Mesenchymal stem cell (in vitro differentiated cells and primary cell): ENCODE measurements at regions not wholly inside any gene's neighbourhood (a gene's known extent, or its start where the extent isn't known, plus 50 kb on each side); places are given as distances from the start of the nearest gene placed in this dataset.

Experiments used
- DNase-seq: peaks from one replicate; pipeline ENCODE4 v3.0.0-alpha.2; 2013
- H2AFZ ChIP-seq: one replicate; pipeline ENCODE4 v1.6.1; 2013; ENCODE audit warnings: low read depth, mild to moderate bottlenecking, control low read depth, inconsistent platforms, low read length, moderate library complexity
- H2AK5ac ChIP-seq: 2 replicates; pipeline ENCODE4 v1.6.1; 2013; ENCODE audit warnings: low read length, moderate library complexity, mild to moderate bottlenecking, inconsistent platforms; ENCODE audit not compliant: severe bottlenecking
- H2BK120ac ChIP-seq: one replicate; pipeline ENCODE4 v1.6.1; 2013; ENCODE audit warnings: low read depth, mild to moderate bottlenecking, inconsistent platforms, low read length, moderate library complexity
- H2BK12ac ChIP-seq, 2 experiments: one replicate each; pipeline ENCODE4 v1.6.1; 2013; ENCODE audit warnings: inconsistent platforms in 2 of 2, low read length in 2 of 2, mild to moderate bottlenecking in 2 of 2, moderate library complexity in 2 of 2, control low read depth in 1 of 2
- H2BK15ac ChIP-seq: one replicate; pipeline ENCODE4 v1.6.1; 2013; ENCODE audit warnings: mild to moderate bottlenecking, low read depth, inconsistent platforms; ENCODE audit not compliant: poor library complexity, severe bottlenecking
- H2BK5ac ChIP-seq: 2 replicates; pipeline ENCODE4 v1.6.1; 2013; ENCODE audit warnings: low read depth, mild to moderate bottlenecking, low read length, control low read depth, inconsistent platforms; ENCODE audit not compliant: poor library complexity, severe bottlenecking
- H3K14ac ChIP-seq, 2 experiments: one replicate each; pipeline ENCODE4 v1.6.1; 2013; ENCODE audit warnings: inconsistent platforms in 2 of 2, low read length in 2 of 2, control low read depth in 1 of 2, mild to moderate bottlenecking in 1 of 2, moderate library complexity in 1 of 2
- H3K18ac ChIP-seq, 2 experiments: one replicate each; pipeline ENCODE4 v1.6.1; 2013; ENCODE audit warnings: inconsistent platforms in 2 of 2, low read length in 2 of 2, control low read depth in 1 of 2, low read depth in 1 of 2, mild to moderate bottlenecking in 1 of 2
- H3K23ac ChIP-seq, 2 experiments: one replicate each; pipeline ENCODE4 v1.6.1; 2013; ENCODE audit warnings: inconsistent platforms in 2 of 2, low read length in 2 of 2, mild to moderate bottlenecking in 2 of 2, moderate library complexity in 2 of 2, control low read depth in 1 of 2
- H3K27ac ChIP-seq: 2 replicates; pipeline ENCODE4 v1.5.1; 2013; ENCODE audit warnings: mild to moderate bottlenecking, moderate library complexity, low read length, control low read depth, inconsistent platforms; ENCODE audit not compliant: poor library complexity, severe bottlenecking
- H3K27me3 ChIP-seq, 2 experiments: 2 replicates each; pipeline versions ENCODE4 v1.6.1 to v1.7.0; 2013; ENCODE audit warnings: low read length in 2 of 2, mild to moderate bottlenecking in 2 of 2, moderate library complexity in 2 of 2, control low read depth in 1 of 2, inconsistent platforms in 1 of 2; ENCODE audit not compliant: control insufficient read depth in 1 of 2, insufficient read depth in 1 of 2
- H3K36me3 ChIP-seq, 2 experiments: 2 replicates each; pipeline versions ENCODE4 v1.6.1 to v1.7.0; 2013; ENCODE audit warnings: low read length in 2 of 2, control low read depth in 1 of 2, inconsistent platforms in 1 of 2, low read depth in 1 of 2, mild to moderate bottlenecking in 1 of 2; ENCODE audit not compliant: insufficient read depth in 2 of 2, control insufficient read depth in 1 of 2
- H3K4ac ChIP-seq, 2 experiments: one replicate each; pipeline ENCODE4 v1.6.1; 2013; ENCODE audit warnings: inconsistent platforms in 2 of 2, low read length in 2 of 2, mild to moderate bottlenecking in 2 of 2, moderate library complexity in 2 of 2, control low read depth in 1 of 2, low read depth in 1 of 2
- H3K4me1 ChIP-seq: 2 replicates; pipeline ENCODE4 v1.6.1; 2013; ENCODE audit warnings: low read depth, low read length, control low read depth; ENCODE audit not compliant: control insufficient read depth, insufficient read depth
- H3K4me2 ChIP-seq: 2 replicates; pipeline ENCODE4 v1.6.1; 2013; ENCODE audit warnings: low read length, mild to moderate bottlenecking, inconsistent platforms; ENCODE audit not compliant: poor library complexity, severe bottlenecking
- H3K4me3 ChIP-seq, 2 experiments: 2 replicates each; pipeline versions ENCODE4 v1.5.1 to v1.7.0; 2013; ENCODE audit warnings: low read length in 2 of 2, mild to moderate bottlenecking in 2 of 2, control low read depth in 1 of 2, low read depth in 1 of 2; ENCODE audit not compliant: insufficient read depth in 1 of 2
- H3K79me1 ChIP-seq: replicated peaks from 2 replicates; pipeline ENCODE4 v1.6.1; 2013; ENCODE audit warnings: mild to moderate bottlenecking, control low read depth, low read length, inconsistent platforms; ENCODE audit not compliant: poor library complexity, severe bottlenecking
- H3K9ac ChIP-seq: 2 replicates; pipeline ENCODE4 v1.7.0; 2013; ENCODE audit warnings: mild to moderate bottlenecking, low read length, moderate library complexity
- H3K9me3 ChIP-seq: 2 replicates; pipeline ENCODE4 v1.7.0; 2013; ENCODE audit warnings: mild to moderate bottlenecking, low read length; ENCODE audit not compliant: control insufficient read depth
- H4K8ac ChIP-seq: one replicate; pipeline ENCODE4 v1.6.1; 2013; ENCODE audit warnings: inconsistent platforms, mild to moderate bottlenecking, low read length, moderate library complexity
- H4K91ac ChIP-seq: one replicate; pipeline ENCODE4 v1.6.1; 2013; ENCODE audit warnings: mild to moderate bottlenecking, low read length, inconsistent platforms
- WGBS: methylation state at CpG from one replicate; pipeline ENCODE4 v1.1.7; 2013; ENCODE audit warnings: mixed read lengths; 5-methylcytosine and 5-hydroxymethylcytosine counted together

DNA sequence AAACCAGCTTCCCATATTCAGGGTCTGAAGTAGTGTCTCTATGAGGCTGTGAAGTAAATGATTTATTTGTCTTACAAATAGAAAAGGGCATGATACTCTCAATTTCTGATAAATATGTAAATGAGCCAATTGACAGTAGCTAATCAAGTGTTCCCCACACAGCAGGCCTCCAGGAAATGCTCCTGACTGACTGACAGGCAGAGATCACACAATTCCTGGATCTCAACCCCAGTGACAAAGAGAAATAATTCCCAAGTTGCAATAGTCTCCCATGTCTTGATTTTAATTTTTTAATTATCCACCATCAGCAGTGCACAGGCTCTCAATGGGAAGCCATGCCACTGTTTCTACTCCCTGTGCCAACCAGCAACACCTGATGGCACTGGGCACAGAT lies 390.4 kb downstream of the SOX11 start:
- Histone ChIP-seq H4K8ac (no peak overlapping the region), H3K14ac (no peak overlapping the region), H3K9ac (no peak overlapping the region), H3K18ac (no peak overlapping the region), H3K27ac (no peak overlapping the region), H2AFZ (no peak overlapping the region), H3K4me1 (no peaks in the 10 kb centered on the region), H3K27me3 (no peaks in the 10 kb centered on the region), H2BK12ac (no peak overlapping the region), H2BK5ac (no peak overlapping the region), H2AK5ac (no peak overlapping the region), H2BK120ac (no peak overlapping the region), H3K9me3 (peaks cover 8% of the 10 kb centered on the region), H3K36me3 (no peaks in the 10 kb centered on the region), H3K4me2 (no peak overlapping the region), H3K4me3 (no peak overlapping the region), H2BK15ac (no peak overlapping the region), H3K4ac (no peak overlapping the region), H4K91ac (no peak overlapping the region), H3K23ac (no peak overlapping the region), H3K79me1 (no peaks in the 10 kb centered on the region)
- no peak for DNase-seq

- Histone ChIP-seq H3K9me3 (peaks cover 8% of the 10 kb centered on the region), H4K8ac (no peak overlapping the region), H2AFZ (no peak overlapping the region), H3K4me1 (no peaks in the 10 kb centered on the region), H2AK5ac (no peak overlapping the region), H4K91ac (no peak overlapping the region), H3K36me3 (no peaks in the 10 kb centered on the region), H2BK120ac (no peak overlapping the region), H3K4me2 (no peak overlapping the region), H3K79me1 (no peaks in the 10 kb centered on the region), H3K18ac (no peak overlapping the region), H3K27me3 (no peaks in the 10 kb centered on the region), H3K4me3 (no peak overlapping the region), H2BK5ac (no peak overlapping the region), H3K4ac (no peak overlapping the region), H2BK12ac (no peak overlapping the region), H3K14ac (no peak overlapping the region), H2BK15ac (no peak overlapping the region), H3K23ac (no peak overlapping the region), H3K9ac (no peak overlapping the region), H3K27ac (no peak overlapping the region)
- DNase-seq, result no peak
- WGBS, result 88% methylated on average over 2 of the region's 2 CpGs
Observed at GRCh38 chr2:6083136-6083535, 391.0 kb downstream of the SOX11 start.

- Histone ChIP-seq H3K4me2 (no peak overlapping the region), H2BK12ac (no peak overlapping the region), H3K18ac (no peak overlapping the region), H4K8ac (no peak overlapping the region), H3K9ac (no peak overlapping the region), H3K27me3 (no peaks in the 10 kb centered on the region), H3K36me3 (no peaks in the 10 kb centered on the region), H3K4ac (no peak overlapping the region), H3K4me1 (no peaks in the 10 kb centered on the region), H3K4me3 (no peak overlapping the region), H3K27ac (no peak overlapping the region), H3K23ac (no peak overlapping the region), H2AK5ac (no peak overlapping the region), H2BK15ac (no peak overlapping the region), H3K14ac (no peak overlapping the region), H2BK120ac (no peak overlapping the region), H3K79me1 (no peaks in the 10 kb centered on the region), H4K91ac (no peak overlapping the region), H2AFZ (no peak overlapping the region), H3K9me3 (peaks cover 15% of the 10 kb centered on the region), H2BK5ac (no peak overlapping the region)
- 77% methylated on average over 1 of the region's 3 CpGs for WGBS
- DNase-seq, result no peak
Observed at GRCh38 chr2:6089474-6089873, 397.3 kb downstream of the SOX11 start.

GRCh38 chr2:6103372-6103771 lies 411.2 kb downstream of the SOX11 start:
- 86% methylated on average over 1 of the region's 3 CpGs for WGBS
- no peak for DNase-seq
- Histone ChIP-seq H2AK5ac (no peak overlapping the region), H2BK5ac (no peak overlapping the region), H2BK15ac (no peak overlapping the region), H4K91ac (no peak overlapping the region), H3K36me3 (no peaks in the 10 kb centered on the region), H3K27ac (no peak overlapping the region), H3K4me1 (no peaks in the 10 kb centered on the region), H4K8ac (no peak overlapping the region), H2BK120ac (no peak overlapping the region), H3K9ac (no peak overlapping the region), H3K4me3 (no peak overlapping the region), H3K4me2 (no peak overlapping the region), H3K27me3 (no peaks in the 10 kb centered on the region), H3K79me1 (no peaks in the 10 kb centered on the region), H3K4ac (no peak overlapping the region), H3K18ac (no peak overlapping the region), H3K14ac (no peak overlapping the region), H3K9me3 (peaks cover 8% of the 10 kb centered on the region), H3K23ac (no peak overlapping the region), H2BK12ac (no peak overlapping the region), H2AFZ (no peak overlapping the region)
